HG02870 (cell line): ENCODE measurements at regions not wholly inside any gene's neighbourhood (a gene's known extent, or its start where the extent isn't known, plus 50 kb on each side); places are given as distances from the start of the nearest gene placed in this dataset.

Source experiments
- ATAC-seq: cut with Tn5 transposase; IDR thresholded peaks from one replicate; pipeline ENCODE4 v1.9.1; 2021; ENCODE audit warnings: mild to moderate bottlenecking, moderate library complexity; ENCODE audit not compliant: unreplicated experiment

GRCh38 chr5:96284727-96285389 lies 148.2 kb downstream of the PCSK1 start:
- no peak for ATAC-seq

- ATAC-seq: no peak
Observed at GRCh38 chr5:96283589-96283988, 149.5 kb downstream of the PCSK1 start.

GRCh38 chr5:96282020-96282419 lies 151.0 kb downstream of the PCSK1 start:
- ATAC-seq: no peak

- no peak for ATAC-seq
Observed at GRCh38 chr5:96280946-96281393, 152.1 kb downstream of the PCSK1 start.

GRCh38 chr5:96279801-96280542 lies 153.1 kb downstream of the PCSK1 start:
- ATAC-seq: peak; percentile 97

GRCh38 chr5:96278981-96279380 lies 154.1 kb downstream of the PCSK1 start:
- ATAC-seq: no peak

GRCh38 chr5:96275051-96275450 lies 158.0 kb downstream of the PCSK1 start:
- no peak for ATAC-seq

- no peak for ATAC-seq
Observed at GRCh38 chr5:96265487-96265886, 167.6 kb downstream of the PCSK1 start.

GRCh38 chr5:96264047-96264446 lies 169.0 kb downstream of the PCSK1 start:
- ATAC-seq: no peak

- ATAC-seq: no peak
Observed at GRCh38 chr5:96262105-96262504, 170.9 kb downstream of the PCSK1 start.

GRCh38 chr5:96260009-96260408 lies 173.0 kb downstream of the PCSK1 start:
- no peak for ATAC-seq

- ATAC-seq: no peak
Observed at GRCh38 chr5:96259151-96259772, 173.8 kb downstream of the PCSK1 start.

GRCh38 chr5:96258692-96259091 lies 174.4 kb downstream of the PCSK1 start:
- no peak for ATAC-seq

GRCh38 chr5:96257904-96258303 lies 175.1 kb downstream of the PCSK1 start:
- ATAC-seq: no peak

- peak; percentile 86 for ATAC-seq
Observed at GRCh38 chr5:96256795-96257470, 176.1 kb downstream of the PCSK1 start.

GRCh38 chr5:96254980-96255691 lies 177.9 kb downstream of the PCSK1 start:
- ATAC-seq: no peak

GRCh38 chr5:96253140-96253539 lies 179.9 kb downstream of the PCSK1 start:
- no peak for ATAC-seq

GRCh38 chr5:96252596-96252995 lies 180.5 kb downstream of the PCSK1 start:
- ATAC-seq: no peak

- ATAC-seq: no peak
Observed at GRCh38 chr5:96250782-96251181, 182.3 kb downstream of the PCSK1 start.

GRCh38 chr5:96248131-96248530 lies 184.9 kb downstream of the PCSK1 start:
- ATAC-seq: no peak

GRCh38 chr5:96247708-96248107 lies 185.3 kb downstream of the PCSK1 start:
- ATAC-seq: no peak
